ENCODE measurements at regions not wholly inside any gene's neighbourhood (a gene's known extent, or its start where the extent isn't known, plus 50 kb on each side); places are given as distances from the start of the nearest gene placed in this dataset.

DNA sequence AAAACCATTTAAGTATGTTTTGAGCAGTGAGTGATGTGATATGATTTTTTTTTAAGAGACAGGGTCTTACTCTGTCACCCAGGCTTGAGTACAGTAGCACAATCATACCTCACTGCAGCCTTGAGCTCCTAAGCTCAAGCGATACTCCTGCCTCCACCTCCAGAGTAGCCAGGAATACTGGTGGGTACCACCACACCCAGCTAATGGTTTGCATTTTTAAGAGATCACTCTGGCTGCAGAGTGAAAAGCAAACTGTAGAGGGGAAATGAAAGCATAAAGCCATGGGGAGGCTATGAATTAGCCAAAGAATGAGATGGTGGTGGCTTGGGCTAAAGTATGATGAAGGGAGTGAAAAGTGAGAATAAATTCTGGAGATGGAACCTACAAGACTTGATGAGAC lies 199.1 kb downstream of the HINT1 start (continued):
- no peak for TF ChIP-seq ZNF133 (CRISPR knock-in tag; IDR thresholded peaks at IDR 0.05)
- no peak for TF ChIP-seq HDAC6 (IDR thresholded peaks at IDR 0.05; ENCODE audit: low read depth, low read length)
- TF ChIP-seq HIVEP1 (CRISPR knock-in tag; IDR thresholded peaks at IDR 0.05): no peak
- TF ChIP-seq ZNF583 (CRISPR knock-in tag; IDR thresholded peaks at IDR 0.05): no peak
- TF ChIP-seq ATF1 (CRISPR knock-in tag; IDR thresholded peaks at IDR 0.05): no peak
- no peak for TF ChIP-seq ATF1 (tag; IDR thresholded peaks at IDR 0.05)
- TF ChIP-seq TRIM28 (IDR thresholded peaks at IDR 0.05): no peak
- TF ChIP-seq STAG1 (CRISPR knock-in tag; IDR thresholded peaks at IDR 0.05; ENCODE audit: borderline replicate concordance): no peak
- no peak for TF ChIP-seq SRSF3 (IDR thresholded peaks at IDR 0.05; ENCODE audit: insufficient read depth, low read length)

- no peaks in the 10 kb centered on the region for H4K20me1 ChIP-seq (replicated peaks; ENCODE audit: control insufficient read depth, insufficient read depth, low read length)
- no peak overlapping the region for H3K4me2 ChIP-seq (ENCODE audit: insufficient read depth, low read length)
- DNase-seq (ENCODE audit: extremely low read depth in 1 of 4, low spot score in 3 of 4) (no peak), FAIRE-seq (no peak), ATAC-seq (no peak)
- H3K4me3 ChIP-seq: no peak overlapping the region
- H3K27ac ChIP-seq (ENCODE audit: extremely low read depth, low read depth, low read length): no peak overlapping the region
- CTCF ChIA-PET (ENCODE audit: low intra/inter-chr PET ratio): no interaction called here
- H3K9me3 ChIP-seq (replicated peaks; ENCODE audit: control insufficient read depth, insufficient read depth, low read depth, low read length): no peaks in the 10 kb centered on the region
- 0% methylated on average over 4 of the region's 4 CpGs for WGBS (ENCODE audit: insufficient coverage, low coverage, missing lambda C conversion rate)
- no peak overlapping the region for H3K9ac ChIP-seq (ENCODE audit: insufficient read depth in 1 of 2, low read depth in 2 of 2, low read length in 2 of 2)
- H3K27me3 ChIP-seq (ENCODE audit: control insufficient read depth in 2 of 2, insufficient read depth in 2 of 2, low read length in 2 of 2): no peaks in the 10 kb centered on the region
- in situ Hi-C loops (cut with MboI): no loop called here
- H3K36me3 ChIP-seq (ENCODE audit: control insufficient read depth, insufficient read depth, low read length): no peaks in the 10 kb centered on the region
- intact Hi-C loops (cut with micrococcal nuclease): no loop called here
- BruUV-seq (replicated peaks): no TSS peak
- no peak overlapping the region for H2AFZ ChIP-seq (ENCODE audit: low read depth, low read length)
- H3K9me1 ChIP-seq (ENCODE audit: control insufficient read depth, insufficient read depth, low read length): no peaks in the 10 kb centered on the region
- H3K4me1 ChIP-seq (replicated peaks in 1 of 2; ENCODE audit: control insufficient read depth in 2 of 2, insufficient read depth in 2 of 2, low read length in 2 of 2): no peaks in the 10 kb centered on the region
- POLR2A ChIA-PET: interaction anchor here (1.4 kb wide), 1 partner anchor 18 kb away, joined by 3 read pairs; no protein-coding TSS in a partner anchor
- no peaks in the 10 kb centered on the region for H3K79me2 ChIP-seq (ENCODE audit: control insufficient read depth, insufficient read depth, low read length)
- TF ChIP-seq ZNF75A (CRISPR knock-in tag; IDR thresholded peaks at IDR 0.05) (no peak), OTX1 (CRISPR knock-in tag; IDR thresholded peaks at IDR 0.05) (no peak), MTA3 (IDR thresholded peaks at IDR 0.05; ENCODE audit: borderline replicate concordance) (no peak), ZMIZ1 (IDR thresholded peaks at IDR 0.05; ENCODE audit: low read depth in 2 of 2, low read length in 2 of 2) (no peak), ELK1 (CRISPR knock-in tag; IDR thresholded peaks at IDR 0.05) (no peak), CGGBP1 (CRISPR knock-in tag; IDR thresholded peaks at IDR 0.05) (no peak), TAF7 (tag; IDR thresholded peaks at IDR 0.05) (no peak), MCM7 (IDR thresholded peaks at IDR 0.05) (no peak), ID3 (CRISPR knock-in tag; IDR thresholded peaks at IDR 0.05) (no peak), ID3 (tag; IDR thresholded peaks at IDR 0.05) (no peak)
- TF ChIP-seq, protein P1, sequence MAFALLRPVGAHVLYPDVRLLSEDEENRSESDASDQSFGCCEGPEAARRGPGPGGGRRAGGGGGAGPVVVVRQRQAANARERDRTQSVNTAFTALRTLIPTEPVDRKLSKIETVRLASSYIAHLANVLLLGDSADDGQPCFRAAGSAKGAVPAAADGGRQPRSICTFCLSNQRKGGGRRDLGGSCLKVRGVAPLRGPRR (CRISPR knock-in tag; IDR thresholded peaks at IDR 0.05): no peak
Observed at GRCh38 chr5:130965360-130965759, 199.7 kb downstream of the HINT1 start.
